ENCODE measurements at regions not wholly inside any gene's neighbourhood (a gene's known extent, or its start where the extent isn't known, plus 50 kb on each side); places are given as distances from the start of the nearest gene placed in this dataset.
A peak's percentile ranks its signal among the peaks of the same experiment; 100 is the strongest.

- no peaks in the 10 kb centered on the region for H3K36me3 Mint-ChIP-seq (ENCODE audit: unreplicated experiment)
- peaks cover 6% of the 10 kb centered on the region for H3K27me3 Mint-ChIP-seq (ENCODE audit: unreplicated experiment)
- H3K4me3 Mint-ChIP-seq (ENCODE audit: unreplicated experiment), result no peak overlapping the region
- no peaks in the 10 kb centered on the region for H3K4me1 Mint-ChIP-seq (ENCODE audit: low read depth, unreplicated experiment)
- no peak overlapping the region for H3K27ac Mint-ChIP-seq (ENCODE audit: unreplicated experiment)
- no peak for DNase-seq
- no peak for TF ChIP-seq CTCF (IDR thresholded peaks at IDR 0.05; ENCODE audit: partially characterized antibody, unreplicated experiment)
- peaks cover 5% of the 10 kb centered on the region for H3K9me3 Mint-ChIP-seq (ENCODE audit: unreplicated experiment)
Observed at GRCh38 chr5:2260211-2261003, 377.7 kb upstream of the IRX4 start.

GRCh38 chr5:2259494-2260107, 376.9 kb upstream of the IRX4 start:
- DNase-seq, result no peak
- no peak for TF ChIP-seq CTCF (IDR thresholded peaks at IDR 0.05; ENCODE audit: partially characterized antibody, unreplicated experiment)
- H3K36me3 Mint-ChIP-seq (ENCODE audit: unreplicated experiment), result no peaks in the 10 kb centered on the region
- peaks cover 7% of the 10 kb centered on the region for H3K9me3 Mint-ChIP-seq (ENCODE audit: unreplicated experiment)
- H3K4me1 Mint-ChIP-seq (ENCODE audit: low read depth, unreplicated experiment), result peaks cover 3% of the 10 kb centered on the region
- H3K4me3 Mint-ChIP-seq (ENCODE audit: unreplicated experiment), result no peak overlapping the region
- H3K27ac Mint-ChIP-seq (ENCODE audit: unreplicated experiment), result no peak overlapping the region
- peaks cover 6% of the 10 kb centered on the region for H3K27me3 Mint-ChIP-seq (ENCODE audit: unreplicated experiment)

GRCh38 chr5:2258861-2259260, 376.1 kb upstream of the IRX4 start:
- peak overlapping the region; percentile 18 for H3K27ac Mint-ChIP-seq (ENCODE audit: unreplicated experiment)
- TF ChIP-seq CTCF (IDR thresholded peaks at IDR 0.05; ENCODE audit: partially characterized antibody, unreplicated experiment), result no peak
- peaks cover 4% of the 10 kb centered on the region for H3K4me1 Mint-ChIP-seq (ENCODE audit: low read depth, unreplicated experiment)
- H3K9me3 Mint-ChIP-seq (ENCODE audit: unreplicated experiment), result peaks cover 7% of the 10 kb centered on the region
- no peaks in the 10 kb centered on the region for H3K36me3 Mint-ChIP-seq (ENCODE audit: unreplicated experiment)
- no peak overlapping the region for H3K4me3 Mint-ChIP-seq (ENCODE audit: unreplicated experiment)
- no peak for DNase-seq
- peaks cover 6% of the 10 kb centered on the region for H3K27me3 Mint-ChIP-seq (ENCODE audit: unreplicated experiment)

- Mint-ChIP-seq H3K36me3 (ENCODE audit: unreplicated experiment) (peaks cover 2% of the 10 kb centered on the region), H3K4me1 (ENCODE audit: low read depth, unreplicated experiment) (peaks cover 15% of the 10 kb centered on the region), H3K27me3 (ENCODE audit: unreplicated experiment) (peaks cover 6% of the 10 kb centered on the region), H3K27ac (ENCODE audit: unreplicated experiment) (no peak overlapping the region), H3K9me3 (ENCODE audit: unreplicated experiment) (peaks cover 10% of the 10 kb centered on the region), H3K4me3 (ENCODE audit: unreplicated experiment) (no peak overlapping the region)
- DNase-seq, result no peak
- no peak for TF ChIP-seq CTCF (IDR thresholded peaks at IDR 0.05; ENCODE audit: partially characterized antibody, unreplicated experiment)
Observed at GRCh38 chr5:2257326-2258244, 374.9 kb upstream of the IRX4 start.

All from glutamatergic neuron (in vitro differentiated cells).